AG08395 (cell line): ENCODE measurements at regions not wholly inside any gene's neighbourhood (a gene's known extent, or its start where the extent isn't known, plus 50 kb on each side); places are given as distances from the start of the nearest gene placed in this dataset.

Source experiments
- DNase-seq: peaks from one replicate; pipeline ENCODE4 v3.0.0; 2012; ENCODE audit warnings: mixed read lengths, low spot score

DNA sequence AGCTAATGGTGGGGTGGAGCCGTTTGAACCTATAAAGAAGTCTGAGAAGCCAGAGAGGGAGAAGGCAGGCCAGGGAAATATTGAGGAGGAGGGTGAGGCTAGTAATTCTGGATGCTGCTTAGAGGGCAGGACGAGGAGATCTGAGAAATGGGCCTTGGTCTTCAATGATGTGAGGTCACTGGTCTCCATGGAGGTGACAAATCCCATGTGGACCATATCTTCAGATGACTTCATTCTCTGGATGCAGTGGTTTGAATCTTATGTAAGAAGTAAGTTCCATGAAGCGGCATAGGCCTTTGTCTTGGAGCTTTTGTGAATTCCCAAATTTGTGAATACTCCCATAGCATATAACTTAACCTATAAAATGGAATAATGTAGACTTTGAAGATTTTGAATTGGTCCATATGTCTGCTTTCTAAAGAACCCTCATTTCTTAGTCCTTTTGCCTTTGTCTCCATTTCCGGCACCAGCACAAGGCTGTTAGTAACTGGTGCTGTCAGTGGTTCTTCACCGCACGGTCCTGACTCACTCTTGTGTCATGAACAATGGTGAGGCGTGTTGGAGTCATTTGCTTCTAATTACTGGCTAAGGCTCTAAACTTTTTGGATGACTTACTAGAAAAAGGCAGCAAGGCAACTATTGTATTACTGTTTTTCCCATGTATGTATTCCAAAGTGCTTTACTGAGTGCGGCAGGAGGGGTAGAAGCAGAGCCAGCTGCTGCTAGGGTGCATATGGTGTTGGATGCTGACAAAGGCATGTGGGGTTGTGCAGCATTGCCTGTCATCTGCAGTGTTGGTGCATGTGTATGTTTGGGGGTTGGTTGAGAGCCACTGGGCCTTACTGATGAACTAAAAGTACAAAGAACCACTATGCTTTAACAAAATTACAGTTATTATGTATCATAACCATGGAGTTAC, 279.3 kb upstream of the C2CD4B start:
- DNase-seq, result peak; percentile 90

GRCh38 chr15:62445244-62445643, 280.2 kb upstream of the C2CD4B start:
- DNase-seq, result peak; percentile 23

DNA sequence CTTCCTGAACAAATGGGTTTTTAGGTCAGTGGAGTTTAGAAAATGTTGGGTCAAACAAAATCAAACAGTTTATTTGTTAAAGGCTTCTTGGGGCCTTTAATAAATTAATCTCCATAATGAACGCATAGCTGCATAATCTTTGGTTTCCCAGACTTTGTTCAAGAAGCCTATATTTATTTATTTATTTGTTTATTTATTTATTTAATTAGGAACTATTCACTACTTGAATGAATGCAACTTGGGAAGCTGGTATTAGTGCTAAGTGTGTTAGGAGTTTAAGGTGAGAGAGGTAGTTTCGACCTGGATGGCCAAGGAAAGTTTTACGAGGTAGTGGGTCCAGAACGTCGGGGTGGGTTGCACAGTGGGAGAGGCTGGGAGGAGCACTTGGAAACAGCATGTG, 281.9 kb upstream of the C2CD4B start:
- DNase-seq, result no peak

DNA sequence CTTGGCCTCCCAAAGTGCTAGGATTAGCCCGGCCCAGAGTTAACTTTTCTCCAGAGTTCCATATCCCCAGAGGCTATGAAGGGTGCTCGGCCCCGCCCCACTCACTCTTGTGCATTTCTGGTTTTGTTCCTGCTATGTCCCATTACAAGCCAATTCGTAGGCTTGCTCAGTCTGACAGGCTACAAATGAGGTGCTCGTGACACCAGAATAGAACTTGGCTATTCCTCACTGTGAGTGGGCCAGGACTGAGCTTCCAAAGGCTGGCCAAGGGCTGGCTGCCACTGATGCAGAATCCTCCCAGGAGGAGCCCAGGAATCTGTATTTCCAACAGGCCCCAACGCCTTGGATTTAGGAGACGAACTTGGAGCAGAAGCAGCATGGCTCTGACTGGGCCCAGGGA, 282.7 kb upstream of the C2CD4B start:
- DNase-seq, result no peak

DNA sequence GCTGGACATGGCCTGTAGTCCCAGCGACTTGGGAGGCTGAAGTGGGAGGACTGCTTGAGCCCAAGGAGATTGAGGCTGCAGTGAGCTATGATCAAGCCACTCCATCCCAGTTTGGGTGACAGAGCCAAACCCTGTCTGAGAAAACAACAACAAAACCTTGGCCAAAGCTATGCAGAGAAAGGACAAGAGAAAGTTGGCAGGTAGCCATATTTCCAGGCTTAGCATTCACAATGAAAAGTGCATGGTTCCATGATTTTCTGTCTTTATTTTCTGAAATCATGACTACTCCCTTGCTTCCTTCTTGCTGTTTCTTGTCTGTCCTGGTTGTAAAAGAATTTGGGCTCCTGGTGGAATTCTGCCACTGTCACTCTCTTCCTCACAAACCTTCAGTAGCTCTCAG, 284.6 kb upstream of the C2CD4B start:
- DNase-seq, result no peak

GRCh38 chr15:62450061-62450460, 285.0 kb upstream of the C2CD4B start:
- DNase-seq, result no peak

- no peak for DNase-seq
Observed at GRCh38 chr15:62452026-62452425, 286.9 kb upstream of the C2CD4B start.

DNA sequence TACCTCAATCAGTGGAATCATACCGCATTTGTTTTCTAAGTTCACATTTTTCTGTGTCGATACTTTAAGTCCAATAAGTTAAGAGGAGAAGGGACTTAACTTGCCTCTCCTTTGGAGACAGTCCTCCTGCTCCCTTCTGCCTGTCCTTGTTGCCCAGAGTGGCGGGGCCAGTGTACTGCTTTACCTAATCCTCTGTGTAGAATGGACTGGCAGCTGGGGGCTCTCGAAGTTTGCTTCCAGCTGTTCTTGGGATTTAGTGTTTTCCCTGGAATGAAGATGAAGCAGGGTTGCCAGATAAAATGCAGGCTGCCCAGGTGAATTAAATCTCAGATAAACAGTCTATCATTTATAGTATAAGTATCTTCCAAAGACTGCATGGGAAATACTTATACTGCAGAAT, 287.6 kb upstream of the C2CD4B start:
- no peak for DNase-seq

DNA sequence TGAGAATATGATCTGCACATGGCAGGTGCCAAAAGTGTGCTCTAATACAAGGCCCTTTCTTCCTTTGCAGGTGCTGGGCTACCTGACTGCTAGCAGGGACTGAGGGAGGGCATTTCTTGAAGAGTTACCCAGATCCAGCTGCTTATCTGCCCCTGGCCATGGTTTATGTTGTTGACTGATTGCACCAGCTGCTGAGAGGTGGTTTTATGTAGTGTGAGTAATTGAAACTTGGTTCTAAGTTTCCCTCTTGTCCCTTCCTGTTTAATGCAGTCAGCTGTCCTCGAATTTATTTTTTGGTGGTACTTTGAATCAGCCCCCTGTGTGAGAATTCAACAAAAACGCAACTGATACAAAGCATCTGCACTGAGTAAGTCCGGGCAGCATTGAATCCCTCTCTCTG, 288.3 kb upstream of the C2CD4B start:
- no peak for DNase-seq

DNA sequence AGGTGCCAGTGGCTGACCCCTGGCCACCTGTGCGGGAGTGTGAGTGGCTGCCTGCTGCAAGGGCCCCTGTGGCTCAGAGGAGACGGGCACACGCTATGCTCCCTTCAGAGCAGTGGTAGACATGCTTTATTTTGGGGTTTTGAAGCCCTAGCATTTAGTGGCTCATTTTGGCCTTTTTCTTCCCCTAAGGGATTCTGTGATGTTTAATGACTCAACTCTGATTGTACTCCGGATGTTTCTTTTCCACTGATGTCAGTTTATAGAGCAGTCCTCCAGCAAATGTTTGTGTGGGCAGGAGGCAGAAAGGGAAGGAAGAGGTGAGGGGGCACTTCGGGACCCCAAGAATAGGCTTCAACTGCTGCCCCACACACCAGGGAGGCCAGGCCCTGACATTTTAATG, 288.9 kb upstream of the C2CD4B start:
- DNase-seq, result peak; percentile 59

DNA sequence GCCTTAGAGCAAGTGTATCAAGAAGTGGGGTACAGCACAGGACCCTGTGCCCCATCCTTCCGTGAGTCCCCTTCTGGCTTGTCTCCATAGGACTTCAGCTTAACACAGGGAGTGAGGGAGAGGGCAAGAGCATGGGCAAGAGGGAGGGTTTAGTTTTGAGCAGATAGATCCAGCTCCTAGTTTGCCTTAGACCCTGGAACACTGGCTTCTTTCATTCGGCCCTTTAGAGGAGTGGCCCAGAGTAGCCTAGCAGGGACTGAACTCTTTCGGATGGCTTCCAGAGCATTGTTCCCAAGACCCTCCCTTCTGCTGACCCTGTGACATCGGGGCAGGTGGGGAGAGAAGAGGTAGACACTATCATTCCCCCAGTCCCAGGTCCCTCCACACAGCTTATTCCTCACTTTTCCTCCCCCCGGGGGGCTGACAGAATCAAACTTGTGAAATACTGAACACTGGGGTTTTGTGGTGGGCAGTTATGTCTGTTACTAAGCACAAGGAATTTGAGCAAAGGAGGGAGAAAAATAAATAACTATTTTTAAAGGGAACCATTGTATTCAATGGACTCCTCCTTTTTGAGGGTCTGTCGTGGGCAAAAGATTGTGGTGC, 289.6 kb upstream of the C2CD4B start:
- DNase-seq, result no peak

DNA sequence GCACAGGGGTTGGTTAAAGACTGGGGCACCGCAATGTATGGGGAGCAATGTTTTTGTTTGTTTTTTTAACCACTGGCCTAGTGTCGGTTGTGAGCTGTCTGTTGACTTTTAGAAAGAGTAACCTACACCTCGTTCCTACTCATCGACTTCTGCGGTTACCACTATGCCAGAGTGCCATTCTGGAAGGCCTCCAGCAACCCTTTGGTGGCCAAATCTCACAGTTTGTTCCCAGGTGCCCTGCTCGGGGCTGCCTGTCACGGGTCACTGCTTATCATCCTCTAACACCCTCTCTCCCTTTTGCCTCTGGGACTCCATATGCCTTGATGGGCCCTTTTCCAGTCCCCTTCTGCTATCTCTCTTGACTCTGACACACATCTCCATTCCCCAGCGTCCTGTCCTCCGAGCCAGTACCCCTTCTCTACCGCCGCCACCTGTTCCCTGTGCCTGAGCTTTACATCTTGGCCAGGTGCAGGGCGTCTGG, 290.4 kb upstream of the C2CD4B start:
- no peak for DNase-seq

- no peak for DNase-seq
Observed at GRCh38 chr15:62456011-62456920, 291.2 kb upstream of the C2CD4B start.

- DNase-seq, result no peak
Observed at GRCh38 chr15:62457100-62457499, 292.0 kb upstream of the C2CD4B start.

- DNase-seq, result no peak
Observed at GRCh38 chr15:62459875-62460274, 294.8 kb upstream of the C2CD4B start.

DNA sequence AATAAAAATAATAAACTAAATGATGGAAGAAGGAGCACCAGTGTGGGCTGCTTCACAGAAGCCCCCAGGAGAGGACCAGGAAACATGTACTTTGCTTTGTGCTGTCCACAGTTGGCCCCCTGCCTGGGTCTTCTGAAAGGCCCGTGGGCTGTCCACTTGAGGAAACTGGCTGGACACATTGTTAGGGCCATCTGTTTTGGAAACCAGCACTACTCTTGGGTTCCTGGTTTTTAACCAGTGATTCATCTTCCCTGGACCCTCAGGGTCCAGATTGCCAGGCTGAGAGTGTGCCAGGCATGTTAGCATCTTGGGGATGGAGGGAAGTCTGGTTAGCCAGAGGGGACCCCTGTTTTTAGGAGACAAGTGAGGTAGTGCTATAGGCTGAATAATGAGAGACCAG, 297.2 kb upstream of the C2CD4B start:
- DNase-seq, result peak; percentile 33

- DNase-seq, result peak; percentile 72
Observed at GRCh38 chr15:62462721-62463120, 297.6 kb upstream of the C2CD4B start.

DNA sequence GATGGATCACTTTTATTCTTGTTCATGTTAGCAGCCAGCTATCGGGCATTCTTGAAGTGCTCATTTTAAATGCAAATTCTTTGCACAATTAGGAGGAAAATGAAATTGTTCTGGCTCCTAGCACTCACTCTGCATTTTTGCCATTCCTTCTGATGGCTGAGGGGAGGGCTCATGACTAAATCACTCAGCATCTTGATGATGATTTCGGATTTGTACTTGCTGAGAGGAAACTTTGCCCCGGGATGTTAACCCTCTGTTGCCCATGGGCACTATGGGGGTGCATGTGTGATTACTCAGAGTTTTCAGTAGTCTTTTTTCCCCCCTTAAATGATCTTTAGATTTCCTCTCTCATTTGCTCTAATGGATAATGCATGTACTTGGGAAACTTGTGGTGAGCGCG, 299.6 kb upstream of the C2CD4B start:
- peak; percentile 74 for DNase-seq

DNA sequence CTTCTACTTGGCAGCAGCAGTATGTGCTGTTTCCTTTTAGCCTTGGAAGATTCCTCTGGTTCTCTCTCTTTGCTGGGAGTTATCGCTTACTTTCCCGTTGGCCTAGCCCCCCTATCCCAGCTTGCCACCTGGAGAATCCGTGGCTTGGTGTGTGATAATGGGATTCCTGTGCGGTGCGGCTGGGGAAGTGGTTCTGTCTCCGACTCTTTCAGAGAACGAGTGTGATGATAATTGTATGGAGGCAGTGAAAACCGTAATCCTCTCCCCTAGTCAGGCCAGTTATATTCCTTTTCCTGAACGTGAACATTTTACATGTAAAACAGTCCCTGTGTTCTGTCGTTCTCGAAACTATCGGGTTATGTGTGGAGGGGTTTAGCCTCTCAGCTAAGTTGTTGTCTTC, 300.1 kb upstream of the C2CD4B start:
- no peak for DNase-seq

- peak; percentile 58 for DNase-seq
Observed at GRCh38 chr15:62469478-62469873, 304.4 kb upstream of the C2CD4B start.

GRCh38 chr15:62469874-62470688, 305.0 kb upstream of the C2CD4B start:
- DNase-seq, result peak; percentile 86
